PC-3 (cell line): ENCODE measurements at regions not wholly inside any gene's neighbourhood (a gene's known extent, or its start where the extent isn't known, plus 50 kb on each side); places are given as distances from the start of the nearest gene placed in this dataset.

Experiments
- ATAC-seq: fragments of 200-7000 bp; cut with Tn5 transposase; 2 replicates; pipeline ENCODE4 v1.9.1; 2020; ENCODE audit warnings: mild to moderate bottlenecking, moderate library complexity
- BruUV-seq: library from RNA; stranded (reverse); fragments of 400-500 nt; replicated peaks from 2 replicates; lab custom pipeline; 2021; lab: Mats Ljungman, UMichigan
- CTCF ChIA-PET: fragments of 300-600 bp; sonication (Branson Sonifier 250); formaldehyde crosslinking; loops from one replicate; lab custom pipeline; 2022; ENCODE audit warnings: antibody characterized with exemption; lab: Charles Lee
- POLR2A ChIA-PET: fragments of 300-600 bp; sonication (Branson Sonifier 250); formaldehyde crosslinking; loops from one replicate; lab custom pipeline; 2022; ENCODE audit warnings: antibody characterized with exemption; ENCODE audit not compliant: unreplicated experiment; lab: Charles Lee
- DNase-seq: peaks from one replicate; pipeline ENCODE4 v3.0.0-alpha.2; 2015
- H2AFZ ChIP-seq: fragments of 300-600 bp; sonication (generic); 2 replicates; pipeline ENCODE4 v1.6.0; 2016; ENCODE audit warnings: antibody characterized with exemption, low read length
- H3F3A ChIP-seq: fragments of 300-600 bp; sonication (generic); one replicate; pipeline ENCODE4 v1.6.0; 2017; ENCODE audit warnings: antibody characterized with exemption, low read length, control low read depth, mild to moderate bottlenecking; ENCODE audit not compliant: unreplicated experiment
- H3K27ac ChIP-seq: fragments of 300-600 bp; sonication (generic); 2 replicates; pipeline ENCODE4 v1.5.1; 2016; ENCODE audit warnings: mild to moderate bottlenecking, low read length
- H3K27me3 ChIP-seq: fragments of 300-600 bp; sonication (generic); 2 replicates; pipeline ENCODE4 v1.6.1; 2016; ENCODE audit warnings: low read length, mixed read lengths
- H3K36me3 ChIP-seq: fragments of 300-600 bp; sonication (generic); 2 replicates; pipeline ENCODE4 v1.6.1; 2016; ENCODE audit warnings: low read depth, mixed run types, low read length, mixed read lengths
- H3K4me1 ChIP-seq: fragments of 300-600 bp; sonication (generic); 2 replicates; pipeline ENCODE4 v1.5.1; 2016; ENCODE audit warnings: low read length; ENCODE audit not compliant: insufficient read depth
- H3K4me2 ChIP-seq: fragments of 300-600 bp; sonication (generic); 2 replicates; pipeline ENCODE4 v1.6.0; 2016; ENCODE audit warnings: low read length
- H3K4me3 ChIP-seq: fragments of 300-600 bp; sonication (generic); 2 replicates; pipeline ENCODE4 v1.5.1; 2016; ENCODE audit warnings: mild to moderate bottlenecking, low read length, mixed read lengths
- H3K79me2 ChIP-seq: fragments of 300-600 bp; sonication (generic); 2 replicates; pipeline ENCODE4 v1.6.1; 2017; ENCODE audit warnings: low read length, mixed read lengths
- H3K9ac ChIP-seq: fragments of 300-600 bp; sonication (generic); 2 replicates; pipeline ENCODE4 v1.6.0; 2016; ENCODE audit warnings: mild to moderate bottlenecking, low read length
- H3K9me2 ChIP-seq: fragments of 300-600 bp; sonication (generic); replicated peaks from 2 replicates; pipeline ENCODE4 v1.6.1; 2016; ENCODE audit warnings: mixed run types, low read length, mixed read lengths
- H3K9me3 ChIP-seq: fragments of 300-600 bp; sonication (generic); 2 replicates; pipeline ENCODE4 v1.6.1; 2016; ENCODE audit warnings: low read length, mixed read lengths
- H4K20me1 ChIP-seq: fragments of 300-600 bp; sonication (generic); 2 replicates; pipeline ENCODE4 v1.6.1; 2016; ENCODE audit warnings: low read length, mixed read lengths
- EZH2 ChIP-seq: fragments of 300-600 bp; sonication (generic); IDR thresholded peaks from one replicate; pipeline ENCODE4 v1.6.1; 2017; ENCODE audit warnings: antibody characterized with exemption, mild to moderate bottlenecking, low read length; ENCODE audit not compliant: unreplicated experiment
- EZH2phosphoT487 ChIP-seq: fragments of 300-600 bp; sonication (generic); IDR thresholded peaks from 2 replicates; pipeline ENCODE4 v1.6.1; 2018; ENCODE audit warnings: mild to moderate bottlenecking, antibody characterized with exemption, low read length, borderline replicate concordance
- intact Hi-C: fragments of 100-400 bp; cut with micrococcal nuclease; formaldehyde crosslinking; loops from 2 replicates; pipeline ENCODE4 v1.9.0; 2023
- TF ChIP-seq, protein P1 (sequence below): fragments of 300-600 bp; sonication (generic); conservative IDR thresholded peaks from 2 replicates; pipeline ENCODE4 v1.5.1; 2017; ENCODE audit warnings: antibody characterized with exemption, low read depth, mild to moderate bottlenecking, low read length

DNA sequence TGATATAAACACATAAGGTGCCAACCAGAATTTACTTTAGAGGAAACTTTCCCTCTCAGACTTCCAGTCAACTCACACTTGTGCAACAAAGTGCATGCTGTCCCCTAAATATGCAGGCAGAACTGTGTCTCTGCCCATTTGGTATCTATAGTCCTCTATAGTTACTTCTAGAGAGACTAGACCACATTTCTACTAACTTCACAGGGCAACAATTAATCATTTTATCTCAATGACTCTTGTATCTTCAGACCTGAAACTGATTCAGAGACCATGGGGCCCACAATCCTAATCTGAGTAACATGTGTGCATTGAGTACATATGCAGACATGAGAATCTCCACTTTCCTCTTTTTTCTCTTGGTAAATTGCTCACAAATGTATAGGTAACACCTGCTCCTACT lies 158.1 kb downstream of the ZNF486 start:
- intact Hi-C loops = no loop called here
- POLR2A ChIA-PET = no interaction called here
- Histone ChIP-seq H3K9me3 (0 out of 2 replicates have a peak, but pooled peaks cover 9% of the 10 kb centered on the region), H3K27me3 (no peaks in the 10 kb centered on the region), H3K4me3 (no peak overlapping the region), H3K9me2 (no peaks in the 10 kb centered on the region), H3K36me3 (no peaks in the 10 kb centered on the region), H4K20me1 (no peaks in the 10 kb centered on the region), H3K4me2 (no peak overlapping the region), H3K4me1 (no peaks in the 10 kb centered on the region), H2AFZ (no peak overlapping the region), H3K9ac (no peak overlapping the region), H3F3A (no peaks in the 10 kb centered on the region), H3K79me2 (no peaks in the 10 kb centered on the region), H3K27ac (no peak overlapping the region)
- CTCF ChIA-PET = no interaction called here
- TF ChIP-seq, protein P1, sequence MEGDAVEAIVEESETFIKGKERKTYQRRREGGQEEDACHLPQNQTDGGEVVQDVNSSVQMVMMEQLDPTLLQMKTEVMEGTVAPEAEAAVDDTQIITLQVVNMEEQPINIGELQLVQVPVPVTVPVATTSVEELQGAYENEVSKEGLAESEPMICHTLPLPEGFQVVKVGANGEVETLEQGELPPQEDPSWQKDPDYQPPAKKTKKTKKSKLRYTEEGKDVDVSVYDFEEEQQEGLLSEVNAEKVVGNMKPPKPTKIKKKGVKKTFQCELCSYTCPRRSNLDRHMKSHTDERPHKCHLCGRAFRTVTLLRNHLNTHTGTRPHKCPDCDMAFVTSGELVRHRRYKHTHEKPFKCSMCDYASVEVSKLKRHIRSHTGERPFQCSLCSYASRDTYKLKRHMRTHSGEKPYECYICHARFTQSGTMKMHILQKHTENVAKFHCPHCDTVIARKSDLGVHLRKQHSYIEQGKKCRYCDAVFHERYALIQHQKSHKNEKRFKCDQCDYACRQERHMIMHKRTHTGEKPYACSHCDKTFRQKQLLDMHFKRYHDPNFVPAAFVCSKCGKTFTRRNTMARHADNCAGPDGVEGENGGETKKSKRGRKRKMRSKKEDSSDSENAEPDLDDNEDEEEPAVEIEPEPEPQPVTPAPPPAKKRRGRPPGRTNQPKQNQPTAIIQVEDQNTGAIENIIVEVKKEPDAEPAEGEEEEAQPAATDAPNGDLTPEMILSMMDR = no peak
- TF ChIP-seq EZH2 = no peak
- TF ChIP-seq EZH2phosphoT487 = no peak
- no peak for ATAC-seq
- no TSS peak for BruUV-seq
- DNase-seq = no peak

DNA sequence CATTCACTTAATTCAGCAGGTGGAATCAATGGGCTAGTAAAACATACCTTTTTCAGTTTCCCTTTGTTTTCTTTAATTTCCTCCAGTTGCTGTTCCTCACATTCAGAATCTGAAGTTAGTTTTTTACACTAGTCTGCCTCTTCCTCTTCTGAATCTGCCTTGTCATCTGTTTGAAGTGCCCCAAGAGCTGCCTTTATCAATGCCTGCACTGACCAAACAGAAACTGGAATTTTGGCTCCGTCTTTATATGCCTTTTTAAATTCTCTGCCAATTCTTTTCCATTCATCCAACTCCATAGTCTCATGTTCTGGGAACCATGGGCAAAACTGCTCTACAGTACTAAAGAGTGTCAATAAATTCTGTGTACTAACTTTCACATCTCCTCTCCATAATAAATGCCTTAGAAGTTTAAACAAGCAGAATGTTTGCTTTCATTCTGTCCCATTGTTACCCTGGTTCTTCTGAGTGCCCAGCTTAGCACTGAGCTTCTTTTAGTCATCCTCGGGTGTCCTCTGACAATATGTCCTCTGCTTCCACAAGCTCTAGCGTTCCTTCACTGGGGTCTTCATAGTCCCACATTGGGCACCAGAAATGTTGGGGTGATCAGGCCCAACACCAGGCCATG lies 154.2 kb downstream of the ZNF486 start:
- CTCF ChIA-PET = no interaction called here
- Histone ChIP-seq H3K9ac (no peak overlapping the region), H2AFZ (no peak overlapping the region), H3K27me3 (no peaks in the 10 kb centered on the region), H3K4me1 (no peaks in the 10 kb centered on the region), H3K9me3 (0 out of 2 replicates have a peak, but pooled peaks cover 14% of the 10 kb centered on the region), H3K79me2 (no peaks in the 10 kb centered on the region), H3K36me3 (no peaks in the 10 kb centered on the region), H3K27ac (no peak overlapping the region), H3K4me3 (no peak overlapping the region), H3K9me2 (no peaks in the 10 kb centered on the region), H3F3A (no peaks in the 10 kb centered on the region), H3K4me2 (no peak overlapping the region), H4K20me1 (no peaks in the 10 kb centered on the region)
- DNase-seq (no peak), ATAC-seq (no peak)
- POLR2A ChIA-PET = no interaction called here
- intact Hi-C loops = no loop called here
- BruUV-seq = no TSS peak
- TF ChIP-seq, protein P1 = no peak
- no peak for TF ChIP-seq EZH2phosphoT487
- no peak for TF ChIP-seq EZH2

DNA sequence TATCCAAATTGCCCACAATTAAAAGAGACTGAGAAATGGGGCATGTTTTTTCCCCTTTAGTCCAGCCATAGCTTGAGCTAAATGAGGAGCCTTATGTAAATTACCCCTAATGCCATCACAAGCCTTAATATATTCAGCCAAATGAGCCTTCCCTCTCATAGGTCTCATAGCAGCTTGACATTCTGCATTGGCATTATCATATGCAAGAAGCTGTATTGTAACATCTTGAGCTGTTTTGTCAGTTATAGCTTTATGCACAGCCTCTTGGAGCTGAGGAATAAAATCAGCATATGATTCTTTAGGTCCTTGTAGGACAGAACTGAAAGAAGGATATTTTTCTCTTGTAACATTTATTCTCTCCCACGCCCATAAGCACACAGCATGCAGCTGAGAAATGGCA lies 153.2 kb downstream of the ZNF486 start:
- Histone ChIP-seq H3K9me3 (0 out of 2 replicates have a peak, but pooled peaks cover 14% of the 10 kb centered on the region), H3K4me3 (no peak overlapping the region), H3K9ac (no peak overlapping the region), H3K36me3 (no peaks in the 10 kb centered on the region), H3K27ac (no peak overlapping the region), H3K4me1 (no peaks in the 10 kb centered on the region), H3K79me2 (no peaks in the 10 kb centered on the region), H3K27me3 (no peaks in the 10 kb centered on the region), H2AFZ (no peak overlapping the region), H4K20me1 (no peaks in the 10 kb centered on the region), H3K9me2 (no peaks in the 10 kb centered on the region), H3F3A (no peaks in the 10 kb centered on the region), H3K4me2 (no peak overlapping the region)
- TF ChIP-seq EZH2phosphoT487 (no peak), EZH2 (no peak)
- TF ChIP-seq, protein P1 = no peak
- BruUV-seq = no TSS peak
- ChIA-PET POLR2A (no interaction called here), CTCF (no interaction called here)
- DNase-seq (no peak), ATAC-seq (no peak)
- intact Hi-C loops = no loop called here
